HG03457 (cell line): ENCODE measurements at regions not wholly inside any gene's neighbourhood (a gene's known extent, or its start where the extent isn't known, plus 50 kb on each side); places are given as distances from the start of the nearest gene placed in this dataset.
"Not testable (repeated sequence)": the region's sequence is repeated elsewhere in the genome, so short reads cannot be mapped to it uniquely, and the experiment has no call there.

Experiments
- ATAC-seq: cut with Tn5 transposase; IDR thresholded peaks from one replicate; pipeline ENCODE4 v1.9.1; 2021; ENCODE audit warnings: moderate number of reproducible peaks; ENCODE audit not compliant: unreplicated experiment

- ATAC-seq = no peak
Observed at GRCh38 chr10:55782181-55782580, 578.9 kb downstream of the ZWINT start.

GRCh38 chr10:55766212-55766611, 594.8 kb downstream of the ZWINT start:
- no peak for ATAC-seq

GRCh38 chr10:55750458-55750857, 610.6 kb downstream of the ZWINT start:
- no peak for ATAC-seq

DNA sequence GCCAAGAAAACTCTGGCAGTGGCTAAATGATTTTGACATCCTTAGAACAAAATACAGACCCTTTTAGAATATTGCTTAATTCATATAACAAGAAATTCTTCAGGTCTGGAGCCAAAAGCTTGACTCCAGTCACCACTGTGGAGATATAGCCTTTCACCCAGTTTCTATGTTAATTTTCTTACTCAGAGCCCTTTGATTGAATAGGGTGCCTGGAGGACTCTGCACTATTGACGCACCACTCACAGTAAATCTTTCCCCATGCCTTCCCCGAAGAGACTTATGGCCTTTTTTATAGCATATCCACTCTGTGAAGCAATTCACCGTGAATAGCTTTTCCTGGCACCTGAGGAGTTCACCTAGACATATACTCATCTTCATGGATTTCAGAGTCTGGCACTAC, 613.8 kb downstream of the ZWINT start:
- ATAC-seq = no peak

DNA sequence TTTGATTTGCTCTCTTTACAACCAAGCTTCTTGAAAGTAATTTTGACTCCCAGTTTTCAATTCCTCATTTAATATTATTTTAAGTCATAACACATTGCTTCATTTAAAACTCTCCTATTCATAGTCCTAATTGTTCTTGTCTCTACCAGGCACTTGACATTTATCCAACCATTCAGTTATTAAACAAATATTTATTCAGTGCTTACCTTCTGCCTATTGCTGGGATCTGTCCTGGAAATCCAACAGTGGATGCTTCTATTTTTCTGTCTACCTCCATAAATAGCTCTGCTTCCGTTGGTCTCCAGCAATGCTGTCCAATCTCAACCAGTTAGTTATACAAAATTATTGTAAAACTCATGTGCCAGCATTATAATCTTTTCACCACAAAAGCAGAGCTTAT, 615.1 kb downstream of the ZWINT start:
- ATAC-seq = no peak

- no peak for ATAC-seq
Observed at GRCh38 chr10:55742487-55742886, 618.6 kb downstream of the ZWINT start.

DNA sequence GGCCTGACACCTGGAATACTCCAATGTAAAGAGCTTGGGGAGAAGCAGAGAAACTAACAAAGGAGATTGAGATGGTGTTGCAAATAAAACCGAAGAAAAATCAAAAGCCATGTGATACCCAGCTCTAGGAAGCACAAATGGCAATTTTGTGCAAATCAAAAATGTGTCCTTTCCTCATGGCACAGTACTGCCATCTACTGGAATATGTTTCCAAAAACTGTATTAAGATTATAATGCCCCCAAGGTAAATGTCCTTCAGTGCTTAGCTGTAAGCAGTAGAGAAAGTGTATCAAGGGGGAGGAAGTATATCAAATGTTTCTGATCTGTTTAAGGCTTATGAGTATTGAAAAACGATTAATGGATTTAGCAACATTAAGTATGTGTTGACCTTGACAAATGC, 620.3 kb downstream of the ZWINT start:
- ATAC-seq = not testable (repeated sequence)

- no peak for ATAC-seq
Observed at GRCh38 chr10:55740110-55740509, 620.9 kb downstream of the ZWINT start.

DNA sequence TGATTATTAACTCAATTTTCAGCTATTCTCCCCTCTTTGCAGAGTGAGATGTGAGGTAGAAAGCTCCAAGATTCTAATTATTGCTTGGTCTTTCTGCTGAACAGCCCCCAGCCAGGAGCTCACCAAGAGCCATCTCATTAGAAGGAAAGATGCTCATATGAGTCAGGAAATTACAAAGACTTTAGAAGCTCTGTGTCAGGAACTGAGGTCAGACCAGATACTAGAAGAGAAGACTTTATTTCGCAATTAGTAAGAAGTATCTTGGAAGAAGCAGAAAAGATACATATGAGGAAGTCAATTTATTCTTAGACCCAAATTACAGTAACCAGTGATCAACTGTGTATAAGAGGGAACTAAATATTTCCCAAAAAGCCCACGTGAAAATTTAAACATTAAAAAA, 626.9 kb downstream of the ZWINT start:
- no peak for ATAC-seq

GRCh38 chr10:55704950-55705349, 656.1 kb downstream of the ZWINT start:
- ATAC-seq = no peak

DNA sequence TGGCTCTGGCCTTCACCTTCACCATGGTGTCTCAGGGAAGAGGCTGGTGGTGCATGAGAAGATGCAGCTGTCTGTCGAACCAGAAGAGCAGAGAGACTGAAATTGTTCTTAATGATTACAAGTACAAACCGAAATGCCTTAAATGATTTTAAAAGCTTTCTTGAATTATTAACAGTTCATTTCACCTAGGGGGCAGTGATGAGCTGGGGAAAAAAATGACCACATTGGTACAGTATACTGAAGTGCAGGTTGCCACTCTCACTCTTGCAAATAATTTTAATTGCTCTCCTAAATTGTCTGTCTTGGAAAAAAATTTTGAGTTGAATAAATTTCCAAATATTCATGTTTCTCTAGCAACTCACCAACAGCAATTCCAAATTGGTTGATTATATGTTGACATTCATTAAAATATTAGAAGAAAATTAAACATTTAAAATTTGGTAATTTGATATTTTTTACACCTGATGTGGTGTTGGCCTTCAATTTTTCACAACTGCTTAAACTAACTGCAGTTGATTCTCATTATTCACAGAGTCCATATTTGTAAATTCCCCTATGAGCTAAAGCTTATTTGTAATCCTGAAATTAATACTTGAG, 692.6 kb downstream of the ZWINT start:
- ATAC-seq = no peak

DNA sequence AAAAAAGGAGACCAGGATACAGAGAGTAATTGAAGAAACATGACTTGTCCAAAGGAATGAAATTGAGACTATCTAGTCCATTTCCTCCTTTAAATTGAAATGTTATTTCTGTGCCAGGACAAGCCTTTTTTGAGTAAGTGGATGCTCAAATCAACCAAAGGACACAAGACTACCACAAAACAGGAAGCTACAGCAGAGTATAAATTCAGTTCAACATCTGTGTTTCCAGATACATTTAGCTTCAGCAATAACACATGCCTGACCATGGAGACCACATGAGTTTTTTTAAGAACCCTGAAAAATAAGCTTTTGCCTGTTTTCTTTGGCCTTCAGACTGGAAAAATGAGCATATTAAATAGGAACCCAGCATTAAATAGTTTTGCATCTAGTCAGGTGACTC, 707.5 kb downstream of the ZWINT start:
- no peak for ATAC-seq

GRCh38 chr10:55641601-55642000, 719.5 kb downstream of the ZWINT start:
- no peak for ATAC-seq

GRCh38 chr10:55631071-55631654, 729.9 kb downstream of the ZWINT start:
- peak; percentile 83 for ATAC-seq

DNA sequence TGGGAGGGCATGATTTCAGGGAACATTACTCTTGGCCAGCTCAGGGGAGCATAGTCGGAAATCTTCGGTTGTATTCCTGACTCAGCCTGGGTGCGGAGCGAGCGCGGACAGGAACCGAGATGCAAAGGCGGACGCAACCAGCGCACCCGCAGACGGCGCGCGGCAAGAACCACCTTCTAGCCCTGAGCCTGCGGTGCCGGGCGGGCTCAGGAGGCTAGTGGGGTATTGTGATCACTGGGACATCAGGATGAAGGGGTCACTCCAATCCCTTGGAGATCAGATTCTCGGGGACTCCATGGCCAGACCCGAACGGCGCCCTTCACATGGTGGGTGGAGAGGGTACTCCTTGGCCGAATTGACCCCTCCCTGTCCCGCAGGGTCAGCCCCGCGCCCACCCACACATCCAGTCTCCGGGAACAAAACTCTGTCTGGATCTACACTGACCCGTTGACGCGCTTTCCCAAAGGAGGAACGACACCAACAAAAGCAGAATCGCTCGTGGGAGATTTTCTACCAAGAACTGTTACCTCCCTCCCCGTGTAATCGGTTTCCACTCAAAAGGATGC, 730.5 kb downstream of the ZWINT start:
- no peak for ATAC-seq

DNA sequence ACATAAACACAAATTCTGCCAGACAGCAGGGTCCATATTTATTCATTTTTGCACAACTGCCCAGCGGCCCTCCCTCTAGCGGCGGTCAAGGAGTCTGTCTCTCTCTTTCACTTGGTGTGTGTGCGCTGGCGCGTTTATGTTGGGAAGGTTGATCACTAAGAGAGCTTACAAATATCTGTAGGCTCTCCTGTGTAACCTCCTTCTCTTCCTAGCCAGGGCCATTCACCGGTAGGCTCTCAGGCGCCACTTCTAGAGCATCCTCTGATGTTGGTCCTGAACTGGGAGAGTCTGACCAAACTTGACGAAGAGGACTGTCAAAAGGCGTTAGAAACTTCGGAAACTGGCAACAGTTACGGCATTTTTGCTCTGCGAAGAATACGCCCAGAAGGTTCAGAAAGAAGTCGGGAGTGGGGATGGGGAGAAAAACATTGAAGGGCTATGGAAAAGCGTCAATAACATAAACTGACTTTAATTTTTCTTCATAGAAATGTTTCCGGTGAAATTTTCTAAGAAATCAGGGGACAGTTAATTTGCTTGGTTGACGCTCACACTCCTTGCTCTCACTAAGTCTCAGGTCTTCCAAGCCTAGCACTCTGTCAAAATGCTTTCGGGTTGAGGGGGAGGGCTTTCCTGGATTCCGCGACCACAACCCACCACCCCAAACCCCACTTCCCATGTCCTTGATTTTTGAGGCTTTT, 731.1 kb downstream of the ZWINT start:
- no peak for ATAC-seq

DNA sequence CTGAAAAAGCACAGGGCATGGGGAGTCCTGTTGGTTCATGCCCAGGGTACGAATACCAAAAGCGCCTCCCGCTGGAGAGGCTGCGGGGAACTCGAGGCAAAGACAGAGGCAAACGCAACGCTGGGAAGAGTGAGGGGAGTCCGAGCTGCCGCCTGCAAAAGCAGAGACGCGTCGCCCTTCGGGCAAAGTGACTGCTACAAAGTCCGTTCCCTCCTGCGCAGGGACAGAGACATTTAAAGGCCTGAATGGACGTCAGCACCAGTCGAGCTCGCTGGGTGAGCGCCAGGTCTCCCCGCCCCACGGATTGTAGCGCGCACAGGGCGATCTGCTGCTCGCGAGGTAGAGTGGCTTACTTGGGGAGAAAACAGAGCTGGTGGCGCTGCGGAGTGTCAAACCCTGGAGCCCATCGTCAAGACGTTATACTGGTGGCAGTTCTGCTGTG, 732.8 kb downstream of the ZWINT start:
- no peak for ATAC-seq

GRCh38 chr10:55627501-55628051, 733.5 kb downstream of the ZWINT start:
- ATAC-seq = no peak

GRCh38 chr10:55601690-55602478, 759.2 kb downstream of the ZWINT start:
- not testable (repeated sequence) for ATAC-seq

DNA sequence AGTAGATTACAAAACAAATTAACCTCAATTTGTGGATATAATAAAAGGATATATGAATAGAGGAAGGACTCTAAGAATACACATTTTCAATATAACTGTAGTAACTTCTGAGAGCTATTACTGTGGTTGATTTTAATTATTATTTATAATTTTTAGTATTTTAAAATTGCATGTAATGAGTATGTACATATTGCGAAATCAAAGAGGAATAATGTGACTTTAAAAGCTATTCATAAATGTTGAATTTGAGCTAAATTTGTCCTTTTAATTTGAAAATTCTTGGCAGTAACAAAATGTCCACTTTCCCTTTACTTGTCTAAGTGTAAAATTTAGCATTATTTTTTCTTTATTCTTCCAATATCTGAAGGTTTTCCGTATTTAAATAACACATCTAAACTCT, 750.6 kb upstream of the PCDH15 start:
- no peak for ATAC-seq

GRCh38 chr10:55550236-55550635, 749.2 kb upstream of the PCDH15 start:
- ATAC-seq = no peak
